ENCODE measurements at regions not wholly inside any gene's neighbourhood (a gene's known extent, or its start where the extent isn't known, plus 50 kb on each side); places are given as distances from the start of the nearest gene placed in this dataset.

GRCh38 chr2:239734436-239735005 is 290.6 kb downstream of the NDUFA10 start (continued):
- TF ChIP-seq, protein P1, sequence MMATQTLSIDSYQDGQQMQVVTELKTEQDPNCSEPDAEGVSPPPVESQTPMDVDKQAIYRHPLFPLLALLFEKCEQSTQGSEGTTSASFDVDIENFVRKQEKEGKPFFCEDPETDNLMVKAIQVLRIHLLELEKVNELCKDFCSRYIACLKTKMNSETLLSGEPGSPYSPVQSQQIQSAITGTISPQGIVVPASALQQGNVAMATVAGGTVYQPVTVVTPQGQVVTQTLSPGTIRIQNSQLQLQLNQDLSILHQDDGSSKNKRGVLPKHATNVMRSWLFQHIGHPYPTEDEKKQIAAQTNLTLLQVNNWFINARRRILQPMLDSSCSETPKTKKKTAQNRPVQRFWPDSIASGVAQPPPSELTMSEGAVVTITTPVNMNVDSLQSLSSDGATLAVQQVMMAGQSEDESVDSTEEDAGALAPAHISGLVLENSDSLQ (IDR thresholded peaks at IDR 0.05): no peak
- no peak for TF ChIP-seq GABPA (IDR thresholded peaks at IDR 0.05; ENCODE audit: low read depth)
- no peak for TF ChIP-seq KDM1A (IDR thresholded peaks at IDR 0.05; ENCODE audit: borderline replicate concordance)
- TF ChIP-seq KAT2A (conservative IDR thresholded peaks at IDR 0.05; ENCODE audit: control insufficient read depth, low read depth, low read length): no peak
- no peak for TF ChIP-seq SUPT20H (IDR thresholded peaks at IDR 0.05; ENCODE audit: borderline replicate concordance, control insufficient read depth, low read depth, low read length)
- TF ChIP-seq FOXK2 (IDR thresholded peaks at IDR 0.05): no peak
- TF ChIP-seq, protein P2, sequence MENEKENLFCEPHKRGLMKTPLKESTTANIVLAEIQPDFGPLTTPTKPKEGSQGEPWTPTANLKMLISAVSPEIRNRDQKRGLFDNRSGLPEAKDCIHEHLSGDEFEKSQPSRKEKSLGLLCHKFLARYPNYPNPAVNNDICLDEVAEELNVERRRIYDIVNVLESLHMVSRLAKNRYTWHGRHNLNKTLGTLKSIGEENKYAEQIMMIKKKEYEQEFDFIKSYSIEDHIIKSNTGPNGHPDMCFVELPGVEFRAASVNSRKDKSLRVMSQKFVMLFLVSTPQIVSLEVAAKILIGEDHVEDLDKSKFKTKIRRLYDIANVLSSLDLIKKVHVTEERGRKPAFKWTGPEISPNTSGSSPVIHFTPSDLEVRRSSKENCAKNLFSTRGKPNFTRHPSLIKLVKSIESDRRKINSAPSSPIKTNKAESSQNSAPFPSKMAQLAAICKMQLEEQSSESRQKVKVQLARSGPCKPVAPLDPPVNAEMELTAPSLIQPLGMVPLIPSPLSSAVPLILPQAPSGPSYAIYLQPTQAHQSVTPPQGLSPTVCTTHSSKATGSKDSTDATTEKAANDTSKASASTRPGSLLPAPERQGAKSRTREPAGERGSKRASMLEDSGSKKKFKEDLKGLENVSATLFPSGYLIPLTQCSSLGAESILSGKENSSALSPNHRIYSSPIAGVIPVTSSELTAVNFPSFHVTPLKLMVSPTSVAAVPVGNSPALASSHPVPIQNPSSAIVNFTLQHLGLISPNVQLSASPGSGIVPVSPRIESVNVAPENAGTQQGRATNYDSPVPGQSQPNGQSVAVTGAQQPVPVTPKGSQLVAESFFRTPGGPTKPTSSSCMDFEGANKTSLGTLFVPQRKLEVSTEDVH (IDR thresholded peaks at IDR 0.05; ENCODE audit: low read depth, partially characterized antibody): no peak
- no peak for TF ChIP-seq TCF12 (IDR thresholded peaks at IDR 0.05; ENCODE audit: low read depth, low read length)

DNA sequence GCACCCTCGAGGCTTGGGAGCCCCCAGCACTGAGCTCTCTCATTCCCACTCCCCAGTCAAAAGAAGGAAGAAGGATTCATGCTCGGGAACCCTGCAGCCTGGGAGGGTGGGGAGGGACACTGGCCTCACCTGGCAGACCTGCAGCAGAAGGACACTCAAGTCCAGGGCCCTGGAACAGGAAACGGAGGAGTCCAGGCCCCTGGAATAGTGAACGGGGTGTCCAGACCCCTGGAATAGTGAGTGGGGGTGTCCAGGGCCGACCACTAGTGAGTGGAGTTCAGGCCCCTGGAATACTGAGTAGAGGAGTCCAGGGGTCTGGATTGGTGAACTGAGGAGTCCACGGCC is 292.5 kb downstream of the NDUFA10 start:
- SMC1A ChIA-PET (ENCODE audit: uncharacterized antibody, unreplicated experiment): no interaction called here
- TF ChIP-seq ZBTB11 (CRISPR knock-in tag; IDR thresholded peaks at IDR 0.05) (no peak), ZSCAN29 (IDR thresholded peaks at IDR 0.05) (no peak), EED (IDR thresholded peaks at IDR 0.05; ENCODE audit: low read depth) (no peak), NBN (IDR thresholded peaks at IDR 0.05) (no peak), ZZZ3 (IDR thresholded peaks at IDR 0.05; ENCODE audit: control insufficient read depth, insufficient read length, low read depth) (no peak), KLF5 (IDR thresholded peaks at IDR 0.05; ENCODE audit: partially characterized antibody) (no peak), SIX5 (IDR thresholded peaks at IDR 0.05; ENCODE audit: low read depth, low read length, severe bottlenecking) (no peak), IRF4 (IDR thresholded peaks at IDR 0.05; ENCODE audit: low read depth, low read length) (no peak), DPF2 (IDR thresholded peaks at IDR 0.05) (no peak)
- TF ChIP-seq, protein P1 (IDR thresholded peaks at IDR 0.05): no peak

More for the DNA sequence above, 292.5 kb downstream of the NDUFA10 start:
- intact Hi-C loops (cut with micrococcal nuclease; ENCODE audit: unreplicated experiment): no loop called here
- no peak for FAIRE-seq
- CTCF ChIA-PET: no interaction called here
- H3K9ac ChIP-seq (ENCODE audit: control insufficient read depth, insufficient read depth, low read length): no peak overlapping the region
- H3K4me3 ChIP-seq: no peak overlapping the region
- in situ Hi-C loops (cut with MboI): no loop called here
- no peaks in the 10 kb centered on the region for H3K79me2 ChIP-seq (ENCODE audit: control insufficient read depth, insufficient read depth, low read length)
- no peaks in the 10 kb centered on the region; the same call in 2 of the 3 replicates for H3K9me3 ChIP-seq (replicated peaks; ENCODE audit: control insufficient read depth, insufficient read depth, low read length)
- H2AFZ ChIP-seq (ENCODE audit: control insufficient read depth, low read depth, low read length): no peak overlapping the region
- no TSS peak for BruUV-seq (replicated peaks)
- no peaks in the 10 kb centered on the region for H4K20me1 ChIP-seq (ENCODE audit: control insufficient read depth, insufficient read depth)
- no peak overlapping the region for H3K27ac ChIP-seq (ENCODE audit: control insufficient read depth, insufficient read depth)
- no peaks in the 10 kb centered on the region for H3K4me1 ChIP-seq (ENCODE audit: control insufficient read depth, insufficient read depth, low read length)
- RAD21 ChIA-PET (ENCODE audit: unreplicated experiment): no interaction called here
- DNase-seq (ENCODE audit: low read depth, low spot score): no peak
- no peaks in the 10 kb centered on the region for H3K27me3 ChIP-seq (replicated peaks in 1 of 2; ENCODE audit: control insufficient read depth in 2 of 2, insufficient read depth in 2 of 2, low read length in 1 of 2)
- no peak for ATAC-seq
- H3K36me3 ChIP-seq (ENCODE audit: control insufficient read depth in 2 of 2, insufficient read depth in 2 of 2, low read length in 1 of 2): no peaks in the 10 kb centered on the region
- WGBS (ENCODE audit: insufficient coverage, insufficient replicate concordance, low lambda C conversion rate, missing lambda C conversion rate): 2% methylated on average over 6 of the region's 6 CpGs
- POLR2A ChIA-PET: interaction anchor here (0.6 kb wide), 1 partner anchor 85 kb away, joined by 3 read pairs; no protein-coding TSS in a partner anchor
- no peak overlapping the region for H3K4me2 ChIP-seq (ENCODE audit: control insufficient read depth, insufficient read depth)

All from GM12878 (cell line).